IMR-90 (cell line): ENCODE measurements at regions not wholly inside any gene's neighbourhood (a gene's known extent, or its start where the extent isn't known, plus 50 kb on each side); places are given as distances from the start of the nearest gene placed in this dataset.

Source experiments
- ATAC-seq: fragments of 200-7000 bp; cut with Tn5 transposase; 2 replicates; pipeline ENCODE4 v1.9.1; 2020; ENCODE audit warnings: low read depth, mild to moderate bottlenecking, moderate library complexity
- BruUV-seq: library from RNA; stranded (reverse); fragments of 400-500 nt; replicated peaks from 2 replicates; lab custom pipeline; 2021; lab: Mats Ljungman, UMichigan
- CTCF ChIA-PET: fragments of 300-600 bp; formaldehyde crosslinking; extraction: SDS; loops from one replicate; lab custom pipeline; 2021; ENCODE audit warnings: antibody characterized with exemption; lab: Yijun Ruan, JAX
- POLR2A ChIA-PET: fragments of 300-600 bp; sonication (Branson Sonifier 250); formaldehyde crosslinking; loops from one replicate; lab custom pipeline; 2022; ENCODE audit warnings: antibody characterized with exemption; ENCODE audit not compliant: unreplicated experiment; lab: Charles Lee
- DNase-seq: peaks from one replicate; pipeline ENCODE4 v3.0.0; 2013
- H2AFZ ChIP-seq: replicated peaks from 2 replicates; pipeline ENCODE3; 2013; ENCODE audit warnings: low read length, mild to moderate bottlenecking; ENCODE audit not compliant: poor library complexity
- H2AK5ac ChIP-seq: 2 replicates; pipeline ENCODE4 v1.6.1; 2013; ENCODE audit warnings: low read depth, low read length, inconsistent platforms
- H2AK9ac ChIP-seq: replicated peaks from 2 replicates; pipeline ENCODE3; 2013; ENCODE audit warnings: mild to moderate bottlenecking, low read depth, low read length, moderate library complexity; ENCODE audit not compliant: poor library complexity
- H2BK120ac ChIP-seq: 2 replicates; pipeline ENCODE4 v1.6.1; 2013; ENCODE audit warnings: low read depth, low read length, inconsistent platforms
- H2BK15ac ChIP-seq: 3 replicates; pipeline ENCODE4 v1.6.1; 2013; ENCODE audit warnings: low read depth, low read length, inconsistent platforms
- H2BK20ac ChIP-seq: 2 replicates; pipeline ENCODE4 v1.6.1; 2013; ENCODE audit warnings: low read depth, mild to moderate bottlenecking, inconsistent platforms, low read length, moderate library complexity
- H2BK5ac ChIP-seq: 2 replicates; pipeline ENCODE4 v1.6.1; 2013; ENCODE audit warnings: mild to moderate bottlenecking, low read depth, low read length, inconsistent platforms; ENCODE audit not compliant: poor library complexity, severe bottlenecking
- H3K14ac ChIP-seq: replicated peaks from 2 replicates; pipeline ENCODE4 v1.6.1; 2013; ENCODE audit warnings: low read depth, low read length, inconsistent platforms
- H3K18ac ChIP-seq: 2 replicates; pipeline ENCODE4 v1.6.1; 2013; ENCODE audit warnings: low read depth, low read length, control low read depth
- H3K23ac ChIP-seq: 2 replicates; pipeline ENCODE4 v1.6.1; 2013; ENCODE audit warnings: low read depth, low read length, inconsistent platforms
- H3K27ac ChIP-seq: 2 replicates; pipeline ENCODE4 v1.5.1; 2013; ENCODE audit warnings: mild to moderate bottlenecking, control low read depth, low read length; ENCODE audit not compliant: insufficient read depth
- H3K27me3 ChIP-seq: 2 replicates; pipeline ENCODE4 v1.6.1; 2013; ENCODE audit warnings: low read length; ENCODE audit not compliant: control insufficient read depth, insufficient read depth
- H3K36me3 ChIP-seq: 2 replicates; pipeline ENCODE4 v1.6.1; 2013; ENCODE audit warnings: low read length, mixed read lengths; ENCODE audit not compliant: control insufficient read depth, insufficient read depth
- H3K4ac ChIP-seq: 2 replicates; pipeline ENCODE4 v1.6.1; 2013; ENCODE audit warnings: low read depth, low read length, inconsistent platforms
- H3K4me1 ChIP-seq: 2 replicates; pipeline ENCODE4 v1.6.1; 2013; ENCODE audit warnings: low read length, mixed read lengths; ENCODE audit not compliant: control insufficient read depth, insufficient read depth
- H3K4me2 ChIP-seq: 2 replicates; pipeline ENCODE4 v1.6.1; 2013; ENCODE audit warnings: low read depth, mild to moderate bottlenecking, control low read depth, low read length, moderate library complexity
- H3K4me3 ChIP-seq: 2 replicates; pipeline ENCODE4 v1.5.1; 2013; ENCODE audit warnings: low read depth, mild to moderate bottlenecking, control low read depth, low read length, moderate library complexity; ENCODE audit not compliant: insufficient read depth
- H3K56ac ChIP-seq: 2 replicates; pipeline ENCODE4 v1.6.1; 2013; ENCODE audit warnings: low read length, inconsistent platforms; ENCODE audit not compliant: insufficient read depth; ENCODE audit errors: extremely low read depth
- H3K79me1 ChIP-seq, 2 experiments: 2 replicates each; pipeline ENCODE4 v1.6.1; 2013; ENCODE audit warnings: low read length in 2 of 2, inconsistent platforms in 1 of 2, low read depth in 1 of 2
- H3K9ac ChIP-seq: 2 replicates; pipeline ENCODE4 v1.6.1; 2013; ENCODE audit warnings: low read depth, low read length, control low read depth
- H3K9me1 ChIP-seq: 2 replicates; pipeline ENCODE4 v1.6.1; 2013; ENCODE audit warnings: low read length, inconsistent platforms; ENCODE audit not compliant: insufficient read depth
- H3K9me3 ChIP-seq: 2 replicates; pipeline ENCODE4 v1.6.1; 2013; ENCODE audit warnings: low read length; ENCODE audit not compliant: control insufficient read depth, insufficient read depth
- H4K20me1 ChIP-seq: 2 replicates; pipeline ENCODE4 v1.6.1; 2013; ENCODE audit warnings: low read length, inconsistent platforms; ENCODE audit not compliant: insufficient read depth
- H4K5ac ChIP-seq: 2 replicates; pipeline ENCODE4 v1.6.1; 2013; ENCODE audit warnings: mild to moderate bottlenecking, low read depth, low read length, control low read depth
- H4K8ac ChIP-seq, 2 experiments: 2 replicates each; pipeline ENCODE4 v1.6.1; 2013; ENCODE audit warnings: low read depth in 2 of 2, low read length in 2 of 2, control low read depth in 1 of 2, inconsistent platforms in 1 of 2
- H4K91ac ChIP-seq: 2 replicates; pipeline ENCODE4 v1.6.1; 2013; ENCODE audit warnings: low read depth, low read length, inconsistent platforms; ENCODE audit not compliant: insufficient read depth
- CTCF ChIP-seq: conservative IDR thresholded peaks from 2 replicates; pipeline ENCODE4 v1.5.1; 2012; ENCODE audit warnings: mild to moderate bottlenecking, low read depth, low read length, improper control_type of control experiment
- FOS ChIP-seq: fragments of 150-350 bp; IDR thresholded peaks from 2 replicates; pipeline ENCODE4 v1.6.1; 2016; ENCODE audit warnings: low read depth, low read length
- MXI1 ChIP-seq: IDR thresholded peaks from 2 replicates; pipeline ENCODE4 v1.6.1; 2012; ENCODE audit warnings: low read depth, mild to moderate bottlenecking, low read length, moderate library complexity, borderline replicate concordance
- NFE2L2 ChIP-seq: fragments of 150-350 bp; IDR thresholded peaks from 2 replicates; pipeline ENCODE4 v1.6.1; 2016; ENCODE audit warnings: low read depth, mild to moderate bottlenecking, low read length
- POLR2A ChIP-seq: IDR thresholded peaks from 2 replicates; pipeline ENCODE4 v1.6.1; 2012; ENCODE audit warnings: mild to moderate bottlenecking, low read depth, low read length
- RAD21 ChIP-seq: IDR thresholded peaks from 2 replicates; pipeline ENCODE4 v1.6.1; 2012; ENCODE audit warnings: low read length, improper control_type of control experiment
- RCOR1 ChIP-seq: IDR thresholded peaks from 2 replicates; pipeline ENCODE4 v1.6.1; 2012; ENCODE audit warnings: mild to moderate bottlenecking, low read length, improper control_type of control experiment; ENCODE audit not compliant: insufficient replicate concordance
- SMC3 ChIP-seq: fragments of 150-350 bp; IDR thresholded peaks from 2 replicates; pipeline ENCODE4 v1.6.1; 2016; ENCODE audit warnings: low read depth, mild to moderate bottlenecking, antibody characterized with exemption, low read length, moderate library complexity
- WGBS, 2 experiments: methylation state at CpG; one replicate each; pipeline versions ENCODE4 v1.1.5 to v1.1.7; 2013; ENCODE audit warnings: missing lambda C conversion rate in 2 of 2; ENCODE audit not compliant: insufficient read length in 1 of 2; ENCODE audit errors: extremely low coverage in 2 of 2; 5-methylcytosine and 5-hydroxymethylcytosine counted together
- dilution Hi-C: fragments of 300-500 bp; cut with HindIII; formaldehyde crosslinking; loops from one replicate; pipeline ENCODE4 v1.14.3; 2018; ENCODE audit warnings: low sequenced_read_pairs; ENCODE audit not compliant: unreplicated experiment
- in situ Hi-C: fragments of 300-500 bp; cut with MboI; formaldehyde crosslinking; loops from 3 replicates; pipeline ENCODE4 v1.14.3; 2019; ENCODE audit warnings: low sequenced_read_pairs, inconsistent platforms, mixed read lengths
- intact Hi-C: fragments of 100-400 bp; cut with micrococcal nuclease; formaldehyde crosslinking; loops from 2 replicates; pipeline ENCODE4 v1.10.0; 2022

- dilution Hi-C loops = no loop called here
Observed at GRCh38 chr3:69569520-69569919, 169.7 kb upstream of the MITF start.

More at GRCh38 chr3:69569520-69569919, 169.7 kb upstream of the MITF start:
- Histone ChIP-seq H2AK9ac (no peak overlapping the region), H3K9me3 (no peaks in the 10 kb centered on the region), H4K20me1 (no peaks in the 10 kb centered on the region), H3K4ac (no peak overlapping the region), H3K4me2 (no peak overlapping the region), H3K36me3 (no peaks in the 10 kb centered on the region), H4K5ac (no peak overlapping the region), H3K9ac (no peak overlapping the region), H3K27me3 (no peaks in the 10 kb centered on the region; the same call in 1 of the 2 replicates), H4K8ac (no peak overlapping the region), H3K79me1 (no peaks in the 10 kb centered on the region), H3K56ac (no peak overlapping the region), H3K14ac (no peak overlapping the region), H3K9me1 (no peaks in the 10 kb centered on the region), H2BK5ac (no peak overlapping the region), H2BK20ac (no peak overlapping the region), H4K91ac (no peak overlapping the region), H2AK5ac (no peak overlapping the region), H3K23ac (no peak overlapping the region), H3K27ac (no peak overlapping the region), H2BK120ac (no peak overlapping the region), H3K18ac (no peak overlapping the region), H3K4me3 (no peak overlapping the region), H2AFZ (no peak overlapping the region), H3K4me1 (no peaks in the 10 kb centered on the region), H2BK15ac (no peak overlapping the region)
- POLR2A ChIA-PET = no interaction called here
- in situ Hi-C loops = no loop called here
- no TSS peak for BruUV-seq
- intact Hi-C loops = no loop called here
- CTCF ChIA-PET = no interaction called here
- TF ChIP-seq SMC3 (no peak), MXI1 (no peak), NFE2L2 (no peak), RAD21 (no peak), CTCF (no peak), POLR2A (no peak), FOS (no peak), RCOR1 (no peak)
- no peak for DNase-seq
- no CpG with 5 or more reads among the region's 3 CpGs for WGBS, 2 experiments
- ATAC-seq = no peak
